HFFc6 (cell line): ENCODE measurements at regions not wholly inside any gene's neighbourhood (a gene's known extent, or its start where the extent isn't known, plus 50 kb on each side); places are given as distances from the start of the nearest gene placed in this dataset.

Source experiments
- DNase-seq: peaks from one replicate; pipeline ENCODE4 v3.0.0-alpha.2; 2018
- H3K27ac Mint-ChIP-seq: 2 replicates; pipeline ENCODE4 v1.8.0; 2020; ENCODE audit warnings: mild to moderate bottlenecking, mixed read lengths
- H3K27me3 Mint-ChIP-seq: 2 replicates; pipeline ENCODE4 v1.8.0; 2021; ENCODE audit warnings: mild to moderate bottlenecking, moderate library complexity, mixed read lengths; ENCODE audit not compliant: insufficient read depth
- H3K36me3 Mint-ChIP-seq: 2 replicates; pipeline ENCODE4 v1.8.0; 2021; ENCODE audit warnings: low read depth, mixed read lengths
- H3K4me1 Mint-ChIP-seq: 2 replicates; pipeline ENCODE4 v1.8.0; 2020; ENCODE audit warnings: low read depth, mixed read lengths
- H3K4me3 Mint-ChIP-seq: 2 replicates; pipeline ENCODE4 v1.8.0; 2020; ENCODE audit warnings: mild to moderate bottlenecking, moderate library complexity, mixed read lengths
- H3K9me3 Mint-ChIP-seq: 2 replicates; pipeline ENCODE4 v1.8.0; 2020; ENCODE audit warnings: mild to moderate bottlenecking, mixed read lengths
- TF ChIP-seq, protein P1 (sequence below): fragments of 200-600 bp; sonication (generic); IDR thresholded peaks from 2 replicates; pipeline ENCODE4 v1.5.0; 2021; ENCODE audit warnings: antibody characterized with exemption, mild to moderate bottlenecking

DNA sequence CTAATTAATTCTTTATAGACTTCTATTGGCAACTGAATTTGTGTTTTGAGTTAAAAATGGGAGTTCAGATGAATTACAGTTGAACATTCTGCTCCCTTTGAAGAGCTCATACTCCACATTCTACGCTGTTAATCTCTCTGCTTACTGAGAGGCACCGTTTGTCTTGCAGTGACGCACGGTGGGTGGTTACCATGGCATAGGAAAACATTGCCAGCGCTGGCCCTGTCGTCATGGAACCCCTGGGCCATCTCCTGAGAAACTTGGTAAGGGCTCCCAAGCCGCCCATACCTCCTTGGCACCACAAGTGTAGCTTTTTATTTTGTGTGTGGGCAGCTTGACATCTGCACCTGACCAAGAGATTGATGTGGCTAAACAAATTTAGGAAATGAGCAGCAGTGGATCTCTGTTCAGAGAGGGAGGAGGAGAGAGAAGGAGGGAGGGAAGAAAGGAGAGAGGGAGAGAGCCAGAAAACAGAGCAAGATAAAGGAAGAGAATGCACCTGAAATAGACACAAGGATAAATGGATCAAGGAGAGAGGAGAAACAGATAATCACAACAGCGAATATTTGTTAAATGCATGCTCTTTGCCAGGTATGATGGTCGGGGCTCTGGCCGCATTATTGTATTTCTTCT, 398.5 kb downstream of the HAPSTR1 start:
- no peak for DNase-seq
- H3K4me1 Mint-ChIP-seq = no peaks in the 10 kb centered on the region
- TF ChIP-seq, protein P1, sequence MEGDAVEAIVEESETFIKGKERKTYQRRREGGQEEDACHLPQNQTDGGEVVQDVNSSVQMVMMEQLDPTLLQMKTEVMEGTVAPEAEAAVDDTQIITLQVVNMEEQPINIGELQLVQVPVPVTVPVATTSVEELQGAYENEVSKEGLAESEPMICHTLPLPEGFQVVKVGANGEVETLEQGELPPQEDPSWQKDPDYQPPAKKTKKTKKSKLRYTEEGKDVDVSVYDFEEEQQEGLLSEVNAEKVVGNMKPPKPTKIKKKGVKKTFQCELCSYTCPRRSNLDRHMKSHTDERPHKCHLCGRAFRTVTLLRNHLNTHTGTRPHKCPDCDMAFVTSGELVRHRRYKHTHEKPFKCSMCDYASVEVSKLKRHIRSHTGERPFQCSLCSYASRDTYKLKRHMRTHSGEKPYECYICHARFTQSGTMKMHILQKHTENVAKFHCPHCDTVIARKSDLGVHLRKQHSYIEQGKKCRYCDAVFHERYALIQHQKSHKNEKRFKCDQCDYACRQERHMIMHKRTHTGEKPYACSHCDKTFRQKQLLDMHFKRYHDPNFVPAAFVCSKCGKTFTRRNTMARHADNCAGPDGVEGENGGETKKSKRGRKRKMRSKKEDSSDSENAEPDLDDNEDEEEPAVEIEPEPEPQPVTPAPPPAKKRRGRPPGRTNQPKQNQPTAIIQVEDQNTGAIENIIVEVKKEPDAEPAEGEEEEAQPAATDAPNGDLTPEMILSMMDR = no peak
- H3K27me3 Mint-ChIP-seq = no peaks in the 10 kb centered on the region
- H3K36me3 Mint-ChIP-seq = no peaks in the 10 kb centered on the region
- H3K27ac Mint-ChIP-seq = no peak overlapping the region
- H3K4me3 Mint-ChIP-seq = no peak overlapping the region
- H3K9me3 Mint-ChIP-seq = peaks cover 37% of the 10 kb centered on the region

DNA sequence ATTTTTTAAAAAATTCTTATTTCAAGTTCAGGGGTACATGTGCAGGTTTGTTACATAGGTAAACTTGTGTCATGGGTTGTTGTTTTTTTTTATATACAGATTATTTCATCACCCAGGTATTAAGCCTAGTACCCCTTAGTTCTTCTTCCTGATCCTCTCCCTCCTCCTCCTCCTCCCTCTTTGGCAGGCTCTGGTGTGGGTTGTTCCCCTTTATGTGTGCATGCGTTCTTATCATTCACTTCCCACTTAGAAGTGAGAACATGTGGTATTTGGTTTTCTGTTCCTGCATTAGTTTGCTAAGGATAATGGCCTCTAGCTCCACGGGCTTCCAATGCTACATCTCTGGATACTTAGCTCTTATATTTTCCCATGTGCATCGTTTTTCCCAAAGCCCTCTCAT, 404.4 kb downstream of the HAPSTR1 start:
- Mint-ChIP-seq H3K36me3 (no peaks in the 10 kb centered on the region), H3K4me3 (no peak overlapping the region), H3K4me1 (no peaks in the 10 kb centered on the region), H3K9me3 (peaks cover 50% of the 10 kb centered on the region), H3K27me3 (peaks cover 2% of the 10 kb centered on the region; the same call in 1 of the 2 replicates), H3K27ac (no peak overlapping the region)
- DNase-seq = no peak
- TF ChIP-seq, protein P1 = no peak

DNA sequence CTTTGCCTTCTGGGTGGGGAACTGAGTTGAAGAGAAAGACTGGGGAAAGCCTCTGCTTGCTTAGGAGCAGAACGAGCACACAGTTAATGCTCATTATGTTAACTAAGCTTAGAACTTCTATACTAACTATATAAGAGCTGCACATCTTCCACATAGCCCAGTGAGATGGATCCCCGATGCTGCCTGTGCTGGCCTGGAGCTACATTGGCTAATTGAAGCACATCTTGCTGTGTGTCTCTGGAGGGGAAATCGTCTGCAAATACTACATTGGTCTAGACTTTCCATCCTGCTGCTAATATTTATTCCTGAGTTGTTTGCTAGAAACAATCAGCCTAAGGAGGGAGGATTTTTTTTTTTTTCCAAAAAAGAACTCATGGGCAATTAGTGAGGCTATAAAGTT, 406.3 kb downstream of the HAPSTR1 start:
- H3K36me3 Mint-ChIP-seq = no peaks in the 10 kb centered on the region
- no peak for DNase-seq
- H3K4me1 Mint-ChIP-seq = no peaks in the 10 kb centered on the region
- no peak overlapping the region for H3K27ac Mint-ChIP-seq
- peaks cover 4% of the 10 kb centered on the region; the same call in 1 of the 2 replicates for H3K27me3 Mint-ChIP-seq
- no peak overlapping the region for H3K4me3 Mint-ChIP-seq
- TF ChIP-seq, protein P1 = no peak
- H3K9me3 Mint-ChIP-seq = peaks cover 63% of the 10 kb centered on the region

DNA sequence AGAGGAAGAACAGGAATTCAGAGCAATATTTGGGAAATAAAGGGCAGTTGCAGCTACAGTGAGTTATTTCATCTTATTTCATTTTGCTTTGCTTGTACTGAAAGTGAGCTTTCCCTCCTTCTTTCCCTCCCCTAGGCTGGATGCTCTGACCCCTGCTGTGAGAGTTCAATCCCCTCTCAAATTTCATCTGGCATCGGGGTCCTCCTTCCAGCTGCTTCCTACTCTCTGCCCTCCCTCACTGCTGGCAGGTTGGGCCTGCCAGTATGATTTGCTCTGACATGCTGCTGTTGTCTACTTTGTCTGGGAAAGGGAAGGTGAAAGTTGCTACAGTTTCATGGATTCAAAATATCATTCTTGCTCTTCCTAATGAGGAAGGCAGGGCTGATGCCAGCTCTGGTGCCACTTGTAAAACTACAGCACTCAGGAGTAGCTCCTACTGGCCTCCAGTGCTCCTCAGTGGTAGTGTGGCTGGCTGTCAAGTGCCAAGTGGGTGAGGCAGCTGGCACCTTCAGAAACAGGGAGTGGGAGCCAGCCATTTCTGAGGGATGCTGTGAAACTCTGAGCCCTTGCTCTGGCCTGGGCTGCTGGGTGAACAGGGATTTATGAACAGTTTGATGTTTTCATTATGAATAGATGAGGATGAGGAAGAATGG, 408.6 kb downstream of the HAPSTR1 start:
- TF ChIP-seq, protein P1 = no peak
- H3K27ac Mint-ChIP-seq = no peak overlapping the region
- H3K4me1 Mint-ChIP-seq = no peaks in the 10 kb centered on the region
- no peak for DNase-seq
- H3K36me3 Mint-ChIP-seq = no peaks in the 10 kb centered on the region
- H3K27me3 Mint-ChIP-seq = peaks cover 4% of the 10 kb centered on the region; the same call in 1 of the 2 replicates
- H3K9me3 Mint-ChIP-seq = peaks cover 66% of the 10 kb centered on the region
- H3K4me3 Mint-ChIP-seq = no peak overlapping the region

DNA sequence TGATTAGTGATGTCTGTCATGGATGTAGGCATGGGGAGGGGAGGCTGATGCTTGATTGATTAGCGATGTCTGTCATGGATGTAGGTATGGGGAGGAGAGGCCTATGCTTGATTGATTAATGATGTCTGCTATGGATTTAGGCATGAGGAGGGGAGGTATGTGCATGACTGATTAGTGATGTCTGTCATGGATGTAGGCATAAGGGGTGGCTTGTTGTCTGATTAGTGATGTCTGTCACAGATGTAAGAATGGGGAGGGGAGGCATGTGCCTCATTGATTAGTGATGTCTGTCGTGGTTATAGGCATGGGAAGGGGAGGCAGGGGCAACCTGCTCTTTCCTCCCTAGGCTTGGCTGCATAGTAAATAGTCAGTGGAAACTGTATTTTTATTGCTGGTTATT, 409.4 kb downstream of the HAPSTR1 start:
- TF ChIP-seq, protein P1 = no peak
- peaks cover 4% of the 10 kb centered on the region; the same call in 1 of the 2 replicates for H3K27me3 Mint-ChIP-seq
- no peaks in the 10 kb centered on the region for H3K4me1 Mint-ChIP-seq
- DNase-seq = no peak
- H3K36me3 Mint-ChIP-seq = no peaks in the 10 kb centered on the region
- peaks cover 61% of the 10 kb centered on the region for H3K9me3 Mint-ChIP-seq
- no peak overlapping the region for H3K27ac Mint-ChIP-seq
- H3K4me3 Mint-ChIP-seq = no peak overlapping the region
